Epithelial cell of esophagus (primary cell): ENCODE measurements at regions not wholly inside any gene's neighbourhood (a gene's known extent, or its start where the extent isn't known, plus 50 kb on each side); places are given as distances from the start of the nearest gene placed in this dataset.

Source experiments
- DNase-seq: peaks from one replicate; pipeline ENCODE4 v3.0.0; 2010; ENCODE audit warnings: low read depth
- H3K4me3 ChIP-seq: 2 replicates; pipeline ENCODE4 v1.5.1; 2011; ENCODE audit warnings: mild to moderate bottlenecking, low read length, control low read depth
- CTCF ChIP-seq: IDR thresholded peaks from 2 replicates; pipeline ENCODE4 v1.5.1; 2011; ENCODE audit warnings: low read depth, mild to moderate bottlenecking, low read length, control low read depth, inconsistent platforms; ENCODE audit not compliant: insufficient read depth; ENCODE audit errors: missing control alignments

GRCh38 chr21:25115021-25115420, 492.3 kb downstream of the MRPL39 start:
- TF ChIP-seq CTCF = no peak
- no peak for DNase-seq
- no peak overlapping the region for H3K4me3 ChIP-seq

- no peak overlapping the region for H3K4me3 ChIP-seq
- peak; percentile 11 for DNase-seq
- TF ChIP-seq CTCF = no peak
These were observed 499.6 kb downstream of the MRPL39 start for GRCh38 chr21:25107708-25108107.

GRCh38 chr21:25103500-25104207, 503.6 kb downstream of the MRPL39 start:
- no peak for TF ChIP-seq CTCF
- no peak overlapping the region for H3K4me3 ChIP-seq
- no peak for DNase-seq

GRCh38 chr21:25097648-25098047, 509.6 kb downstream of the MRPL39 start:
- no peak overlapping the region for H3K4me3 ChIP-seq
- DNase-seq = no peak
- TF ChIP-seq CTCF = no peak

- no peak for TF ChIP-seq CTCF
- no peak for DNase-seq
- no peak overlapping the region for H3K4me3 ChIP-seq
These were observed 512.6 kb downstream of the MRPL39 start for GRCh38 chr21:25094695-25095094.

GRCh38 chr21:25092441-25093011, 514.8 kb downstream of the MRPL39 start:
- no peak overlapping the region for H3K4me3 ChIP-seq
- no peak for DNase-seq
- TF ChIP-seq CTCF = no peak

GRCh38 chr21:25081096-25081495, 526.2 kb downstream of the MRPL39 start:
- TF ChIP-seq CTCF = no peak
- DNase-seq = no peak
- no peak overlapping the region for H3K4me3 ChIP-seq
